NCI-H2227 treated with DMSO at 0.1 percent for 48 hours (cell line): ENCODE measurements at regions not wholly inside any gene's neighbourhood (a gene's known extent, or its start where the extent isn't known, plus 50 kb on each side); places are given as distances from the start of the nearest gene placed in this dataset.
"Not testable (repeated sequence)": the region's sequence is repeated elsewhere in the genome, so short reads cannot be mapped to it uniquely, and the experiment has no call there.

Experiments
- DNase-seq: peaks from one replicate; lab custom pipeline; 2025; lab: John Stamatoyannopoulos, UW

- no peak for DNase-seq
These were observed 102.3 kb upstream of the SLC30A5 start for GRCh38 chr5:68991279-68992084.

- peak; percentile 31 for DNase-seq
These were observed 99.2 kb upstream of the SLC30A5 start for GRCh38 chr5:68994645-68995044.

GRCh38 chr5:68995845-68996545 lies 97.8 kb upstream of the SLC30A5 start:
- DNase-seq, result no peak

GRCh38 chr5:68999181-68999580 lies 94.6 kb upstream of the SLC30A5 start:
- DNase-seq, result no peak

GRCh38 chr5:69000216-69000919 lies 93.4 kb upstream of the SLC30A5 start:
- DNase-seq, result no peak

- DNase-seq, result no peak
These were observed 92.9 kb upstream of the SLC30A5 start for GRCh38 chr5:69000949-69001348.

- no peak for DNase-seq
These were observed 92.2 kb upstream of the SLC30A5 start for GRCh38 chr5:69001627-69002026.

GRCh38 chr5:69004127-69004526 lies 89.7 kb upstream of the SLC30A5 start:
- DNase-seq, result no peak

GRCh38 chr5:69004676-69005075 lies 89.1 kb upstream of the SLC30A5 start:
- DNase-seq, result no peak

- no peak for DNase-seq
These were observed 87.8 kb upstream of the SLC30A5 start for GRCh38 chr5:69006030-69006429.

GRCh38 chr5:69007163-69007562 lies 86.7 kb upstream of the SLC30A5 start:
- DNase-seq, result no peak

- peak; percentile 8 for DNase-seq
These were observed 86.0 kb upstream of the SLC30A5 start for GRCh38 chr5:69007726-69008368.

- DNase-seq, result peak; percentile 12
These were observed 83.3 kb upstream of the SLC30A5 start for GRCh38 chr5:69010476-69010875.

GRCh38 chr5:69011910-69012309 lies 81.9 kb upstream of the SLC30A5 start:
- no peak for DNase-seq

- peak; percentile 50 for DNase-seq
These were observed 80.3 kb upstream of the SLC30A5 start for GRCh38 chr5:69013481-69013880.

- not testable (repeated sequence) for DNase-seq
These were observed 79.8 kb upstream of the SLC30A5 start for GRCh38 chr5:69014007-69014406.

- DNase-seq, result no peak
These were observed 74.0 kb upstream of the SLC30A5 start for GRCh38 chr5:69019668-69020375.

GRCh38 chr5:69024241-69024651 lies 69.6 kb upstream of the SLC30A5 start:
- DNase-seq, result no peak

- no peak for DNase-seq
These were observed 64.5 kb upstream of the SLC30A5 start for GRCh38 chr5:69029292-69029691.

GRCh38 chr5:69030358-69031062 lies 63.3 kb upstream of the SLC30A5 start:
- peak; percentile 60 for DNase-seq

- no peak for DNase-seq
These were observed 61.8 kb upstream of the SLC30A5 start for GRCh38 chr5:69032009-69032408.
